ENCODE measurements at regions not wholly inside any gene's neighbourhood (a gene's known extent, or its start where the extent isn't known, plus 50 kb on each side); places are given as distances from the start of the nearest gene placed in this dataset.

DNA sequence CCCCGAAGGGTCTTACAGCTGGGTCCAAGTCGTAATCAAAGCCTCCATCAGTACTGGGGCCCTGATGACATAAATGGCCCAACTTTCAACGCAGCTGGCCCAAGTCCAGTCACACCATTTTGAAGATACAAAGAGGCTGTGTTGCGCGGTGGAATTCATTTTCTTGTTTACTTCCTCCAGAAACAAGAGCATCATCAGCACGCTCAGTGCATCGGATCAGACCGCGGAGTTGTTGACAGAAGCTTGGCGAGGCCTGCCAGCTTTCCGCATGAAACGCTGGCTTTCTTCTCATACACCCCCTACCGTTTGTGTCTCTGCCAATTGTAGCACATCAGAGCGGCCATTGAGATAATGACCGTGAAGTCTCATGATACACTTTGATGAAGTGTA lies 101.7 kb upstream of the SPATA31D4 start:
- H3K4me3 Mint-ChIP-seq = no peak overlapping the region
- Histone ChIP-seq H3K4me1 (ENCODE audit: control insufficient read depth in 1 of 2, insufficient read depth in 2 of 2, low read length in 2 of 2) (no peaks in the 10 kb centered on the region), H2AFZ (ENCODE audit: insufficient read depth, low read depth, low read length, poor library complexity, severe bottlenecking) (no peak overlapping the region), H4K20me1 (ENCODE audit: insufficient read depth, low read length) (no peaks in the 10 kb centered on the region), H3K79me2 (ENCODE audit: insufficient read depth, low read length) (no peaks in the 10 kb centered on the region), H3K36me3 (replicated peaks in 1 of 2; ENCODE audit: control insufficient read depth in 1 of 2, insufficient read depth in 2 of 2, low read length in 2 of 2) (no peaks in the 10 kb centered on the region), H3K4me2 (replicated peaks; ENCODE audit: extremely low read depth, low read length, poor library complexity, severe bottlenecking) (no peak overlapping the region), H3K27ac (ENCODE audit: low read depth in 1 of 2, low read length in 2 of 2) (no peak overlapping the region), H3K9ac (ENCODE audit: insufficient read depth, low read length, poor library complexity, severe bottlenecking) (no peak overlapping the region), H3K4me3 (replicated peaks in 1 of 3; ENCODE audit: low read depth in 2 of 3, low read length in 3 of 3) (no peak overlapping the region), H3K27me3 (ENCODE audit: control insufficient read depth in 2 of 2, insufficient read depth in 2 of 2, low read length in 2 of 2) (no peaks in the 10 kb centered on the region), H3K9me3 (replicated peaks in 1 of 2; ENCODE audit: control insufficient read depth in 1 of 2, insufficient read depth in 1 of 2, low read length in 2 of 2) (no peaks in the 10 kb centered on the region)
- H3K4me1 Mint-ChIP-seq = no peaks in the 10 kb centered on the region
- peaks cover 0 to 2% (median 0%) of the 10 kb centered on the region in 3 donors for H3K27me3 Mint-ChIP-seq (ENCODE audit: low read depth in 3 of 3)
- intact Hi-C loops (cut with micrococcal nuclease) = no loop called here
- no peak overlapping the region for H3K27ac Mint-ChIP-seq
- 96% methylated on average over 12 of the region's 15 CpGs for WGBS (ENCODE audit: insufficient coverage)
- no peaks in the 10 kb centered on the region for H3K36me3 Mint-ChIP-seq
- peaks cover 0 to 5% (median 2%) of the 10 kb centered on the region in 7 donors for H3K9me3 Mint-ChIP-seq
- TF ChIP-seq CTCF (IDR thresholded peaks at IDR 0.05) = no peak
- DNase-seq = no peak

DNA sequence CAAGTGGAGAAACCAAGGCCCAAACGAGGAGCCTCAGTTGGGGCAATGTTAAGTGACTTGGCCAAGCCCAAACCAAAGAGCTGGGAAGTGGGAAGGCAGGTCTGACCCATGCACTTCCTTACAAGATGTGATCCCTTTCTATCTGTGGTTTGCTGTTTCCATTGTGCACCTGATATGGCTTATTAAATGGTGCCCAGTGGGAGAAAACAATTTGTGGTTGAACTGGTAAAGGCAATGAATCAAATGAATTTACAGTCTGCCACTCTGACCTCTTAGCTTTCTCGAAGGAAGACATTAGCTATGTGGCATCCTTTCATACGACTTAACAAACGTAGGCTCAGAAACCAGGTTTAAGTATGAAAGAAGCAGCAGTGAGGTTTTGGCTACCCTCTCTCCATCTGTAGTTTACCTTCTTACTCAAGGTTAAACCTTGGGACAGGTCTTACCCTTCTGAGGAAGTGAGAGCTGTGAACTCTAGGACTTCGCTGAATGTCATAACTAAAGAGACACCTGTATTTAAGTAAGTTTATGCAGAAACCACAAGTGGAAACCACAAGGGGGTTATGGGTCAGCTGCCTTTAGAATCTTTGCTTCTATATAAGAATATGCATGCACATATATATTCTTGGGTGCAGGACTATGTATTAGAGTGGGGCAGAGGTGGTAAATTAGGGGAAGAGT lies 100.5 kb upstream of the SPATA31D4 start:
- Mint-ChIP-seq H3K27me3 (ENCODE audit: low read depth in 3 of 3) (peaks cover 0 to 2% (median 0%) of the 10 kb centered on the region in 3 donors), H3K36me3 (no peaks in the 10 kb centered on the region), H3K4me3 (no peak overlapping the region), H3K4me1 (no peaks in the 10 kb centered on the region), H3K9me3 (peaks cover 0 to 5% (median 0%) of the 10 kb centered on the region in 7 donors), H3K27ac (no peak overlapping the region)
- Histone ChIP-seq H3K4me1 (ENCODE audit: control insufficient read depth in 1 of 2, insufficient read depth in 2 of 2, low read length in 2 of 2) (no peaks in the 10 kb centered on the region), H3K36me3 (replicated peaks in 1 of 2; ENCODE audit: control insufficient read depth in 1 of 2, insufficient read depth in 2 of 2, low read length in 2 of 2) (no peaks in the 10 kb centered on the region), H3K27me3 (ENCODE audit: control insufficient read depth in 2 of 2, insufficient read depth in 2 of 2, low read length in 2 of 2) (no peaks in the 10 kb centered on the region), H3K9ac (ENCODE audit: insufficient read depth, low read length, poor library complexity, severe bottlenecking) (no peak overlapping the region), H2AFZ (ENCODE audit: insufficient read depth, low read depth, low read length, poor library complexity, severe bottlenecking) (no peak overlapping the region), H3K9me3 (replicated peaks in 1 of 2; ENCODE audit: control insufficient read depth in 1 of 2, insufficient read depth in 1 of 2, low read length in 2 of 2) (no peaks in the 10 kb centered on the region), H4K20me1 (ENCODE audit: insufficient read depth, low read length) (no peaks in the 10 kb centered on the region), H3K27ac (ENCODE audit: low read depth in 1 of 2, low read length in 2 of 2) (no peak overlapping the region), H3K79me2 (ENCODE audit: insufficient read depth, low read length) (no peaks in the 10 kb centered on the region), H3K4me2 (replicated peaks; ENCODE audit: extremely low read depth, low read length, poor library complexity, severe bottlenecking) (no peak overlapping the region), H3K4me3 (replicated peaks in 1 of 3; ENCODE audit: low read depth in 2 of 3, low read length in 3 of 3) (no peak overlapping the region)
- WGBS (ENCODE audit: insufficient coverage) = 40% methylated on average over 2 of the region's 5 CpGs
- no peak for DNase-seq
- TF ChIP-seq CTCF (IDR thresholded peaks at IDR 0.05) = no peak
- intact Hi-C loops (cut with micrococcal nuclease) = no loop called here
